Gastrocnemius medialis (tissue), 4 donors: ENCODE measurements at regions not wholly inside any gene's neighbourhood (a gene's known extent, or its start where the extent isn't known, plus 50 kb on each side); places are given as distances from the start of the nearest gene placed in this dataset.
"Not testable (repeated sequence)": the region's sequence is repeated elsewhere in the genome, so short reads cannot be mapped to it uniquely, and the experiment has no call there.

Source experiments
- ATAC-seq, 2 donors: fragments of 150-250 bp; one replicate each; pipeline ENCODE4 v1.9.1; 2016
- DNase-seq, 2 donors: peaks; one replicate each; pipeline ENCODE4 v3.0.0-alpha.2; 2019
- H3K27ac ChIP-seq, 4 donors: fragments of 200-600 bp; sonication (generic); 1 replicate in 1 of 4; 2 replicates in 3 of 4; pipeline ENCODE4 v1.5.1; 2016 to 2018; ENCODE audit warnings: mild to moderate bottlenecking in 2 of 4, moderate library complexity in 1 of 4
- H3K27me3 ChIP-seq, 3 donors: fragments of 200-600 bp; sonication (generic) in 2 of 3; 1 replicate in 1 of 3; 2 replicates in 2 of 3; pipeline versions ENCODE4 v1.5.1 to v1.6.0; 2016 to 2019; ENCODE audit warnings: mild to moderate bottlenecking in 1 of 3, moderate library complexity in 1 of 3
- H3K36me3 ChIP-seq, 2 donors: fragments of 200-600 bp; sonication (generic) in 1 of 2; one replicate each; pipeline ENCODE4 v1.5.1; 2017 to 2018
- H3K4me1 ChIP-seq, 2 donors: fragments of 200-600 bp; sonication (generic) in 1 of 2; one replicate each; pipeline ENCODE4 v1.5.1; 2016 to 2017; ENCODE audit warnings: mild to moderate bottlenecking in 2 of 2
- H3K4me3 ChIP-seq, 4 donors: fragments of 200-600 bp; sonication (generic) in 3 of 4; 1 replicate in 1 of 4; 2 replicates in 3 of 4; pipeline ENCODE4 v1.5.1; 2016 to 2019; ENCODE audit warnings: mild to moderate bottlenecking in 2 of 4
- H3K9me3 ChIP-seq, 3 donors: fragments of 200-600 bp; sonication (generic) in 2 of 3; 1 replicate in 1 of 3; 2 replicates in 2 of 3; pipeline ENCODE4 v1.5.1; 2016 to 2019
- POLR2A ChIP-seq, 2 donors: fragments of 450-650 bp; IDR thresholded peaks; one replicate each; pipeline ENCODE4 v1.6.1; 2017; ENCODE audit warnings: antibody characterized with exemption in 2 of 2, mild to moderate bottlenecking in 2 of 2, moderate library complexity in 2 of 2
- in situ Hi-C, 4 donors: fragments of 200-750 bp; cut with MboI; loops; one replicate each; pipeline versions ENCODE4 v1.15.0 to v1.8.0; 2017; ENCODE audit warnings: low sequenced_read_pairs in 4 of 4
- intact Hi-C: fragments of 100-400 bp; cut with DNase I; formaldehyde crosslinking; loops from one replicate; pipeline ENCODE4 v1.15.1; 2023; ENCODE audit warnings: low total_unique reads
- TF ChIP-seq, protein P1 (sequence below), 5 experiments: fragments of 450-650 bp in 3 of 5; fragments of 200-600 bp in 2 of 5; sonication (generic) in 2 of 5; IDR thresholded peaks in 4 of 5; conservative IDR thresholded peaks in 1 of 5; 1 replicate in 4 of 5; 2 replicates in 1 of 5; pipeline ENCODE4 v1.5.1; 2016 to 2019; ENCODE audit warnings: antibody characterized with exemption in 5 of 5, mild to moderate bottlenecking in 3 of 5, moderate library complexity in 3 of 5

DNA sequence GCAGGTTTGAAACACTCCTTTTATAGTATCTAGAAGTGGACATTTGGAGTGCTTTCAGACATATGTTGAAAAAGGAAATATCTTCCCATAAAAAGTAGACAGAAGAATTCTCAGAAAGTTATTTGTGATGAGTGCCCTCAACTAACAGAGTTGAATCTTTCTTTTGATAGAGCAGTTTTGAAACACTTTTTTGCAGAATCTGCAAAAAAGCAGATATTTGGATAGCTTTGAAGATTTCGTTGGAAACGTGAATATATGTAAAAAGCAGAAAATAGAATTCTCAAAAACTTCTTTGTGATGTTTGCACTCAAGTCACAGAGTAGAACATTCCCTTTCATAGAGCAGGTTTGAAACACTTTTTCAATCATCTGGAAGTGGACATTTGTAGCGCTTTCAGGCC, 676.4 kb upstream of the ZNF337 start:
- H3K27ac ChIP-seq, H3K9me3 ChIP-seq, H3K27me3 ChIP-seq, H3K4me3 ChIP-seq, DNase-seq, intact Hi-C loops, H3K36me3 ChIP-seq, H3K4me1 ChIP-seq, in situ Hi-C loops, ATAC-seq: not testable (repeated sequence)

DNA sequence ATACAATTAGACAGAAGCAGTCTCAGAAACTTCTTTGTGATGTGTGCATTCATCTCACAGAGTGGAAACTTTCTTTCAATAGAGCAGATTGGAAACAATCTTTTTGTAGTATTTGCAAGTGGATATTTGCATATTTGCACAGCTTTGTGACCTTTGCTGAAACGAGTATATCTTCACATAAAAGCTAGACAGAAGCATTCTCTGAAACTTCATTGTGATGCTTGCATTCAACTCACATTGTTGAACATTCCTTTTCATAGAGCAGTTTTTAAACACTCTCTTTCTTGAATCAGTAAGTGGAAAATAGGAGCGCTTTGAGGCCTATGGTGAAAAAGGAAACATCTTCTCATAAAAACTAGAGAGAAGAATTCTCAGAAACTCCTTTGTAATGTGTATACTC, 657.9 kb upstream of the ZNF337 start:
- intact Hi-C loops (no loop called here), in situ Hi-C loops (no loop called here)
- no peaks in the 10 kb centered on the region for H3K36me3 ChIP-seq
- no peaks in the 10 kb centered on the region for H3K9me3 ChIP-seq
- no peak overlapping the region for H3K27ac ChIP-seq
- TF ChIP-seq POLR2A (IDR thresholded peaks at IDR 0.05): no peak
- TF ChIP-seq, protein P1, sequence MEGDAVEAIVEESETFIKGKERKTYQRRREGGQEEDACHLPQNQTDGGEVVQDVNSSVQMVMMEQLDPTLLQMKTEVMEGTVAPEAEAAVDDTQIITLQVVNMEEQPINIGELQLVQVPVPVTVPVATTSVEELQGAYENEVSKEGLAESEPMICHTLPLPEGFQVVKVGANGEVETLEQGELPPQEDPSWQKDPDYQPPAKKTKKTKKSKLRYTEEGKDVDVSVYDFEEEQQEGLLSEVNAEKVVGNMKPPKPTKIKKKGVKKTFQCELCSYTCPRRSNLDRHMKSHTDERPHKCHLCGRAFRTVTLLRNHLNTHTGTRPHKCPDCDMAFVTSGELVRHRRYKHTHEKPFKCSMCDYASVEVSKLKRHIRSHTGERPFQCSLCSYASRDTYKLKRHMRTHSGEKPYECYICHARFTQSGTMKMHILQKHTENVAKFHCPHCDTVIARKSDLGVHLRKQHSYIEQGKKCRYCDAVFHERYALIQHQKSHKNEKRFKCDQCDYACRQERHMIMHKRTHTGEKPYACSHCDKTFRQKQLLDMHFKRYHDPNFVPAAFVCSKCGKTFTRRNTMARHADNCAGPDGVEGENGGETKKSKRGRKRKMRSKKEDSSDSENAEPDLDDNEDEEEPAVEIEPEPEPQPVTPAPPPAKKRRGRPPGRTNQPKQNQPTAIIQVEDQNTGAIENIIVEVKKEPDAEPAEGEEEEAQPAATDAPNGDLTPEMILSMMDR (IDR thresholded peaks at IDR 0.05 in 4 of 5, conservative IDR thresholded peaks at IDR 0.05 in 1 of 5): no peak
- H3K27me3 ChIP-seq: no peaks in the 10 kb centered on the region
- no peak for ATAC-seq
- DNase-seq: no peak
- no peaks in the 10 kb centered on the region for H3K4me1 ChIP-seq
- no peak overlapping the region for H3K4me3 ChIP-seq

DNA sequence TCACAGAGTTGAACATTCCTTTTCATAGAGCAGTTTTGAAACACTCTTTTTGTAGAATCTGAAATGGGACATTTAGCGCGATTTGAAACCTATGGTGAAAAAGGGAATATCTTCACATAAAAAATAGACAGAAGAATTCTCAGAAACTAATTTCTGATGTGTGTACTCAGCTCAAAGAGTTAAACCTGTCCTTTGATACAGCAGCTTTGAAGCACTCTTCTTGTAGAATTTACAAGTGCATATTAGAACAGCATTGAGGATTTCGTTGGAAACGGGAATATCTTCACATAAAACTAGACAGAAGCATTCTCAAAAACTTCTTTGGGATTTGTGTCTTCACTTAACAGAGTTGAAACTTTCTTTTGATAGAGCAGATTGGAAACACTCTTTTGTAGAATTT, 650.7 kb upstream of the ZNF337 start:
- intact Hi-C loops (no loop called here), in situ Hi-C loops (no loop called here)
- ATAC-seq (no peak), DNase-seq (no peak)
- Histone ChIP-seq H3K4me3 (no peak overlapping the region), H3K27me3 (no peaks in the 10 kb centered on the region), H3K36me3 (no peaks in the 10 kb centered on the region), H3K4me1 (no peaks in the 10 kb centered on the region), H3K9me3 (no peaks in the 10 kb centered on the region), H3K27ac (no peak overlapping the region)
- no peak for TF ChIP-seq POLR2A (IDR thresholded peaks at IDR 0.05)
- TF ChIP-seq, protein P1 (IDR thresholded peaks at IDR 0.05 in 4 of 5, conservative IDR thresholded peaks at IDR 0.05 in 1 of 5): no peak

DNA sequence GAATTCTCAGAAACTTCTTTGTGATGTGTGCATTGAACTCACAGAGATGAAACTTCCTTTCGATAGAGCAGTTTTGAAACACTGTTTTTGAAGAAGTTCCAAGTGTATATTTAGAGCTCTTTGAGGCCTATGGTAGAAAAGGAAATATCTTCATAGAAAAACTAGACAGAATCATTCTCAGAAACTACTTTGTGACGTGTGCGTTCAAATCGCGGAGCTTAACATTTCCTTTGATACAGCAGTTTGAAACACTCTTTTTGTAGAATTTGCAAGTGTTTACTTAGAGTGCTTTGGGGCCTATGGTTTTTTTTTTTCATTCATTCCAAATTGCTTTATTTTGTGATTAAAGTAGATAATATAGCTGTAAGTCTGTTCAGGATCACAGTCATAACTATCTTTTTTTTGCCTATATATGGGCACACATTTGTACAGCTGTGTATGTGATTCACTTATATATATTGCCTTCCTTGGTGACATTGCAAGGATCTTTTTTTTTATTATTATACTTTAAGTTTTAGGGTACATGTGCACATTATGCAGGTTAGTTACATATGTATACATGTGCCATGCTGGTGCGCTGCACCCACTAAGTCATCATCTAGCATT, 643.9 kb upstream of the ZNF337 start:
- H3K27ac ChIP-seq, DNase-seq, H3K27me3 ChIP-seq, ATAC-seq, H3K4me1 ChIP-seq, H3K9me3 ChIP-seq, H3K4me3 ChIP-seq, H3K36me3 ChIP-seq, in situ Hi-C loops, intact Hi-C loops: not testable (repeated sequence)

DNA sequence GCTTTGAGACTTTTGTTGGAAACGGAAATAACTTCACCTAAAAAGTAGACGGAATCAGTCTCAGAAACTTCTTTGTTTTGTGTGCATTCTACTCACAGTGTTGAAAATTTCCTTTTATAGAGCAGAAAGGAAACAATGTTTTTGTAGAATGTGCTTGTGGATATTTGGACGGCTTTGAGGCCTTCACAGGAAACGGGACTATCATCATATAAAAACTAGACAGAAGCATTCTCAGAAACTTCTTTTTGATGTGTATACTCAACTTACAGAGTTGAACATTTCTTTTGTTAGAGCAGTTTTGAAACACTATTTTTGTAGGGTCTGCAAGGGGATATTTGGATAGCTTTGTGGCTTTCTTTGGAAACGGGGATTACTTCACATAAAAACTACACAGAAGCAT, 627.5 kb upstream of the ZNF337 start:
- H3K4me1 ChIP-seq: no peaks in the 10 kb centered on the region
- in situ Hi-C loops (no loop called here), intact Hi-C loops (no loop called here)
- H3K27me3 ChIP-seq: no peaks in the 10 kb centered on the region
- ATAC-seq: no peak
- DNase-seq: no peak
- no peaks in the 10 kb centered on the region for H3K36me3 ChIP-seq
- no peak overlapping the region for H3K4me3 ChIP-seq
- TF ChIP-seq, protein P1 (IDR thresholded peaks at IDR 0.05 in 4 of 5, conservative IDR thresholded peaks at IDR 0.05 in 1 of 5): no peak
- TF ChIP-seq POLR2A (IDR thresholded peaks at IDR 0.05): no peak
- H3K9me3 ChIP-seq: no peaks in the 10 kb centered on the region
- no peak overlapping the region for H3K27ac ChIP-seq

DNA sequence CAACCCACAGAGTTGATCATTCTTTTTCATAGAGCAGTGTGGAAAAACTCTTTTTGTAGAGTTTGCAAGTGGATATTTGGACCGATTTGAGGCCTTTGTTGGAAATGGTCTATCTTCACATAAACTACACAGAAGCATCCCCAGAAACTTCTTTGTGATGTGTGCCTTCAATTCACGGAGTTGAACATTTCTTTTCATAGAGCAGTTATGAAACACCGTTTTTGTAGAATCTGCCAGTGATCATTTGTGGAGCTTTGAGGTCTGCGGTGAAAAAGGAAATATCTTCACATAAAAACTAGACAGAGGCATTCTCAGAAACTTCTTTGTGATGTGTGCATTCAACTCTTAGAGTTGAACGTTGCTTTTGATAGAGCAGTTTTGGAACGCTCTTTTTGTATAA, 618.4 kb upstream of the ZNF337 start:
- ATAC-seq: no peak
- TF ChIP-seq POLR2A (IDR thresholded peaks at IDR 0.05): no peak
- TF ChIP-seq, protein P1 (IDR thresholded peaks at IDR 0.05 in 4 of 5, conservative IDR thresholded peaks at IDR 0.05 in 1 of 5): no peak

DNA sequence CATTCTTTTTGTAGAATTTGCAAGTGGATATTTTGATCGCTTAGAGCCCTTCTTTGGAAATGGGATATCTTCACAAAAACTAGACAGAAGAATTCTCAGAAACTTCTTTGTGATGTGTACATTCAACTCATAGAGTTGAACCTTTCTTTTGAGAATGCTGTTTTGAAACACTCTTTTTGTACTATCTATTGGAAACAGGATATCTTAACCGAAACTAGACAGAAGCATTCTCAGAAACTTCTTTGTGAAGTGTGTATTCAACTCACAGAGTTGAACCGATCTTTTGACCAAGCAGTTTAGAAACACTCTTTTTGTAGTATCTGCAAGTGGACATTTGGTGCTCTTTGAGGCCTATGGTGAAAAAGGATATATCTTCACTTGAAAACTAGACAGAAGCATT, 613.1 kb upstream of the ZNF337 start:
- H3K4me1 ChIP-seq, H3K36me3 ChIP-seq, H3K27me3 ChIP-seq, DNase-seq, intact Hi-C loops, ATAC-seq, H3K27ac ChIP-seq, H3K9me3 ChIP-seq, in situ Hi-C loops, H3K4me3 ChIP-seq: not testable (repeated sequence)

More for the DNA sequence above, 618.4 kb upstream of the ZNF337 start:
- no peak for DNase-seq
- Histone ChIP-seq H3K27me3 (no peaks in the 10 kb centered on the region), H3K27ac (no peak overlapping the region), H3K4me3 (no peak overlapping the region), H3K9me3 (no peaks in the 10 kb centered on the region), H3K4me1 (no peaks in the 10 kb centered on the region), H3K36me3 (no peaks in the 10 kb centered on the region)
- intact Hi-C loops (no loop called here), in situ Hi-C loops (no loop called here)
